ENCODE measurements at regions not wholly inside any gene's neighbourhood (a gene's known extent, or its start where the extent isn't known, plus 50 kb on each side); places are given as distances from the start of the nearest gene placed in this dataset.
A peak's percentile ranks its signal among the peaks of the same experiment; 100 is the strongest.
"Not testable (repeated sequence)": the region's sequence is repeated elsewhere in the genome, so short reads cannot be mapped to it uniquely, and the experiment has no call there.

- no peak for DNase-seq (ENCODE audit: low read depth, low spot score)
Measured at GRCh38 chr11:79525257-79525656, 84.4 kb upstream of the TENM4 start.

DNA sequence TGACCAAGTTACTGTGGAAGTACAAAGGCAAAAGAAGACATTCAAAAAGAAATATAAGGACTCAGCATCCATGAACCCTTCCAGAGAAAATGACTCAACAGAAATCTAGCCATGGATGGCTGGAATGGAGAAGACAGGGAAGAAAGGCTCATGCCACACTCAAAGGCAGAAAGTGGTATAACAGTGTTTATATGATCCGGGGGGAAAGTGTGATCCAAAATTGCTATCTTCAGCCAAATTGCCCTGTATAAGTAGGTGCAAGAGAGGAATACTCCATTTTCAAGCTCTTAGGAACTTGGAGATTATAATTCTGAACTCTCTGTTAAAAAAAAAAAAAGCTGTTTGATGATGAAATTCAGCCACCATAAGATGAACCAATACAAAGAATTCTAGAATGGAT, 81.8 kb upstream of the TENM4 start:
- no peak for DNase-seq (ENCODE audit: low read depth, low spot score)

DNA sequence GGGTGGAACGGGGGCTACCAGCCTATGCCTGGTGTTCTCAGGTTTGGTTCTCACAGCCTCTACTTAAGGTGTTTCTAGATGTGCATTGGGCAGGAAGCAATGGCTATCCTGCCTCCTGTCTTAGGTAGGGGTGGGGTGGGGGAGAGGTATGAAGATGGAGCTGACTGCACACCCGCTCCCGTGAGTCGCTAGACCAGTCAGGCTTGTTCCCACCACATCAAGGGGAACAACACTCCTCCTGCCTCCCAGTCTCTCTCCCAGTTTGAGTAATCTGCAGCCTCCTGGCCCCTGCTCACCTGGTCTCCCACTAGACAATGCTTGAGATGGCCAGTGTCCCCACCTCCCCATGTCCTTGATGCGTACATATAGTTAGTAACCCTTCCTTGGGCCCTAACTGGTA, 79.3 kb upstream of the TENM4 start:
- DNase-seq (ENCODE audit: low read depth, low spot score), result no peak

- DNase-seq (ENCODE audit: low read depth, low spot score), result no peak
Measured at GRCh38 chr11:79515781-79516180, 75.0 kb upstream of the TENM4 start.

DNA sequence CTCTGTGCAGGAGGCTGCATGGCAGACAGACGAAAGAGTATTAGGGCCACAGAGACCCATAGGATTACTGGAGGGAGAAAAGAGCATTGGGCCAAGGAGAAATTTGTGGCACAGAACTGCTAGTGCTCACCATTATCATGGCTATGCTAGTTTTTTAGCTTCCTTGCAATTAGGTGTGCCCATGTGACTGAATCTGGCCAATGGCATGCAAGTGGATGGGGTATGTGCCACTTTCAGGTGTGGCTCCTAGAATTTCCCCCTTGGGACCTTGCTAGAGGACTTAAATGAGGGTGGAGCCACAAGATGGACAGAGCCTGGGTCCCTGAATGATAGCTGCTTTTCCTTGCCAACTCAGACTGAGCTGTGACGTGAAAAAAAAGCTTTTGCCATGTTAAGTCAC, 73.9 kb upstream of the TENM4 start:
- DNase-seq (ENCODE audit: low read depth, low spot score), result no peak

GRCh38 chr11:79514290-79514689, 73.5 kb upstream of the TENM4 start:
- no peak for DNase-seq (ENCODE audit: low read depth, low spot score)

DNA sequence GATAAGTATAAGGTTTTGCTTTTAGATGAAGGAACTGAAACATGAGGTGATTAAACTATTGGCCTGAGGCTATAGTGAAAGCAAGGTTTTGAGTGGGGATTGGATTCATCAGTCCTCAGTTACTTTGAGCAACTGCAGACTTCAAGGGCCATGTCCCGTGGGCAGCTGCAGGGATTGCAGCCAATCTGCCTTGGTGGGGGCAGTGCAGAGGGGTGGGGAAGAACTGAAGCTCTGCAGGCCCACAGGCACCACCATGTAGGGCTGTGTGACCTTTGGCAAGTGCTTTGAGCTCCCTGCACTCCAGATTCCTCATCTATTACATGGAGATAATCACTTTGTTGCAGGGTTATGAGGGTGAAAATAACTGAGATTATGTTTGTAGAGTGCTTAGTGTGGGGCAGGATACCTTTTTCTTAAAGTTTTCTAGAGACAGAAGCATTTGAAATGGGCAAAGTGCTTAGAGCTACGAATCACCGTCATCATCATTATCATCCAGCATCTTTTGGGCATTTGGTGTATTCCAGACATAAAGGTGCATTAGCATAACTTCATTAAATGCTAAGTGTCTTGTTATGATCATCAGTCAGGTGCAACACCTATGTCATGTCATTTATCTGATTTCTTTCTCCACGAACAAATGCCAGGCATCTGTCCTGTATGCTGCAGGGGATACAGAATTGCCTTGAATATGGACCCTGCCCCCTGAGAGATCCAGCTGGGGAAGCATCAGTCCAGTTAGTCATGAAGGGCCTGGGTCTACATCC, 72.1 kb upstream of the TENM4 start:
- no peak for DNase-seq (ENCODE audit: low read depth, low spot score)

- DNase-seq (ENCODE audit: low read depth, low spot score), result no peak
Measured at GRCh38 chr11:79510960-79511359, 70.1 kb upstream of the TENM4 start.

- DNase-seq (ENCODE audit: low read depth, low spot score), result no peak
Measured at GRCh38 chr11:79508461-79508860, 67.6 kb upstream of the TENM4 start.

- DNase-seq (ENCODE audit: low read depth, low spot score), result no peak
Measured at GRCh38 chr11:79507706-79508105, 66.9 kb upstream of the TENM4 start.

DNA sequence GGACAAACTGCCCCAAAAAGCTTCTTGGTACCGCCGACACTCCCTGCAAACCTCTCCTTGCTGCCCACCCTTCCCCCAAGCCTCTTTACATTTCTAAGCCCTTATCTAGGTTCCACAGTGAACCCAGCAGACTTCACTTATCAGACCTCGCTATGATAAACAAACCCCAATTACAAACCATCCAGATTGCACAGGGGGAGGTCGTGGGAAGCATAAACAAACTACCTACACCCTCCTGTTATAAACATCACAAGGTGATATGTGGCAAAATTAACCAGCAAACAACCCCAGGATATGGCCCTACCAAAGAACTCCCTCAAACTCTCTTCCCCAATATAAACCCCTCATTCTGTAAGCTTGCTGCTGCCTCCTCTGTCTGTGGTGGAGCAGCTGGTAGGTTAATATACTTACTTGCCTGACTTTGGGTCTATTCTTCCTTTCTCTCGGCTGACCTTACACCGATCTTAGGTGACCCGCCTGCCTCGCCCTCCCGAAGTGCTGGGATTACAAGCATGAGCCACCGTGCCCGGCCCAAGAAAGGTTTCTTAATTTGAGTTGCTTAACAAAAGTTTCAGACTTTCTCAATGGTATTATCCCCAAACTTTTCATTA, 66.0 kb upstream of the TENM4 start:
- DNase-seq (ENCODE audit: low read depth, low spot score), result no peak

GRCh38 chr11:79506124-79506523, 65.3 kb upstream of the TENM4 start:
- DNase-seq (ENCODE audit: low read depth, low spot score), result no peak

DNA sequence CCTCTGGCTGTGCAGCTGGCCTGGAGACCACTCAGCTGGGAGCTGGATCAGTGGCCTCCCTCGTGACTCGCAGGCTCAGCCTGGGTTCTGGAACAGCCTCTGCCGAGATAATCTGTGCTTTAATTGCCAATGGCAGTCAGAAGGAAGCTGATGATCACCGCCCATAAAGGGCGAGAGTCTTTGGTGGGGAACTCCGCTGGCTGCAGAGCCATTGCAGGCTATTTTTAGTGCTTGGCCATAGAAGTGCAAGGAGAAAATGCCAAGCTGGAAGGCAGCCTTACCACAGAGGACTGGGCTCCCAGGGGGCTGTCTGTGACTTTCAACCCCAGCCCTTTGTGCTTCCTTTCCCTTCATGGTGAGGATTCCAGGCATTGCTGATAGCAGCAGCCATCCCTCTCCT, 62.2 kb upstream of the TENM4 start:
- no peak for DNase-seq (ENCODE audit: low read depth, low spot score)

GRCh38 chr11:79501707-79502106, 60.9 kb upstream of the TENM4 start:
- no peak for DNase-seq (ENCODE audit: low read depth, low spot score)

- DNase-seq (ENCODE audit: low read depth, low spot score), result not testable (repeated sequence)
Measured at GRCh38 chr11:79499929-79500328, 59.1 kb upstream of the TENM4 start.

DNA sequence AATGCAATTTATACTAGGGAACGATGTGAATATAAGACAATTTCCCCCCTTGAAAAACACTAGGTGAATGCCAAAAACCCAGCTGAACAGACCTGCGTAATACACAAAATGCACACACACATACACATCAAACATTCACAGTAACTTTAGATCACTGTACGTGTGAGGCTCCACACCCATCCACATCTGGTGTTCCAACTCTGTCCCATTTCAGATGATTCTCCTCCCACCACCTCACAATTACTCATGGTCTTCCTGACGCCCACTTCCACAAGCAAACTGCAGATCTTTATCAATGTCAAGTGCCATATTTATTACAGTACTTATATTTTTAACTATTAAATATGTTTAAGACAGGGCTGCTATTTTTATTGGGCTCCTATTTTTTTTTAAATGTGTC, 57.8 kb upstream of the TENM4 start:
- DNase-seq (ENCODE audit: low read depth, low spot score), result no peak

- DNase-seq (ENCODE audit: low read depth, low spot score), result peak; percentile 52
Measured at GRCh38 chr11:79493555-79494171, 52.8 kb upstream of the TENM4 start.

DNA sequence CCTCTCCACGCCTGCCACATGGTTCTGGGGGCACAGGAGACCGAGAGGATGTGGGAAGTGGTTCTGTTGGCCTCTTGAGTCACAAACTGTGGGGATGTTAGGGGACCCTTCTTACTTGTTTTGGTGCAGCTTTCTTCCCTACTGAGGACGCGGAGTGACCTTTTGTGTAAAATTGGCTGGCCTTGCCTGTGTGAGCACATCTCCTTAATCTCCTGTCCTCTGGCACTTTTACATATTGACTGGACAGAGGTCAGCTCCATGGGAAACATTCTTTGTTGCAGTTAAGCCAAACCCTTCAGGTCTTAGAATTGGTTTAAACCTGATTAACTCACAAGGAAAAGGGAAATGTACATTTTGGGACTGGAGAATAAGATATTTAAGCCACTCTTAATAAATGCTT, 51.2 kb upstream of the TENM4 start:
- DNase-seq (ENCODE audit: low read depth, low spot score), result no peak

All from smooth muscle cell of the brain vasculature (primary cell).